ENCODE measurements at regions not wholly inside any gene's neighbourhood (a gene's known extent, or its start where the extent isn't known, plus 50 kb on each side); places are given as distances from the start of the nearest gene placed in this dataset.

DNA sequence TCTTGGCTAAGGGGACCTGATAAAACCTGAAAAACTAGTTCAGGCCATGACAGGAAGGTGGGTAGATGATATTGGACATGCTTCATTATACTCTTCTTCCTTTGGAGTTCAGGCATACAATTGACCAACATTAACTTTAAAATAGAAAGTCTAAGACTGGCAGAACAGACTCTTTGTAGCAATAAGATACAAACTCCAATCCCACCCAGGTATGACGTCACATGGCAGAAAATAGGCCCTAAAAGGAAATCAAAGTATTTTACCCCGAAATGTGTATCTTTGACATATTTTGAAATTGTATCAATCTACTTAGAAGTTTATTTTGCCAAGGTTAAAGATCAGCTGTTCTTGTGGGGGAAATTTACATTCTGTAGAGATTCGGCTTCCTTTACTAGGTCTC lies 198.1 kb upstream of the LRIG3 start:
- Histone ChIP-seq H3F3A (ENCODE audit: low read depth) (no peaks in the 10 kb centered on the region), H3K36me3 (ENCODE audit: insufficient read depth, low read length) (no peaks in the 10 kb centered on the region), H3K4me3 (ENCODE audit: low read length, poor library complexity, severe bottlenecking) (no peak overlapping the region), H4K20me1 (ENCODE audit: insufficient read depth, low read length, poor library complexity, severe bottlenecking) (no peaks in the 10 kb centered on the region), H3K79me2 (ENCODE audit: insufficient read depth, low read length) (no peaks in the 10 kb centered on the region), H3K4me1 (ENCODE audit: insufficient read depth, low read length, poor library complexity, severe bottlenecking) (no peaks in the 10 kb centered on the region), H3K27me3 (ENCODE audit: insufficient read depth, low read length, poor library complexity, severe bottlenecking) (no peaks in the 10 kb centered on the region), H3K4me2 (ENCODE audit: low read depth, low read length, poor library complexity, severe bottlenecking) (no peak overlapping the region), H3K9me2 (replicated peaks; ENCODE audit: low read depth, low read length) (no peaks in the 10 kb centered on the region), H2AFZ (ENCODE audit: low read length) (no peak overlapping the region), H3K9me3 (ENCODE audit: insufficient read depth, low read depth, low read length) (no peaks in the 10 kb centered on the region), H3K9ac (ENCODE audit: low read depth, low read length, poor library complexity, severe bottlenecking) (no peak overlapping the region)
- TF ChIP-seq EZH2phosphoT487 (IDR thresholded peaks at IDR 0.05; ENCODE audit: borderline replicate concordance), result no peak
- TF ChIP-seq, protein P1, sequence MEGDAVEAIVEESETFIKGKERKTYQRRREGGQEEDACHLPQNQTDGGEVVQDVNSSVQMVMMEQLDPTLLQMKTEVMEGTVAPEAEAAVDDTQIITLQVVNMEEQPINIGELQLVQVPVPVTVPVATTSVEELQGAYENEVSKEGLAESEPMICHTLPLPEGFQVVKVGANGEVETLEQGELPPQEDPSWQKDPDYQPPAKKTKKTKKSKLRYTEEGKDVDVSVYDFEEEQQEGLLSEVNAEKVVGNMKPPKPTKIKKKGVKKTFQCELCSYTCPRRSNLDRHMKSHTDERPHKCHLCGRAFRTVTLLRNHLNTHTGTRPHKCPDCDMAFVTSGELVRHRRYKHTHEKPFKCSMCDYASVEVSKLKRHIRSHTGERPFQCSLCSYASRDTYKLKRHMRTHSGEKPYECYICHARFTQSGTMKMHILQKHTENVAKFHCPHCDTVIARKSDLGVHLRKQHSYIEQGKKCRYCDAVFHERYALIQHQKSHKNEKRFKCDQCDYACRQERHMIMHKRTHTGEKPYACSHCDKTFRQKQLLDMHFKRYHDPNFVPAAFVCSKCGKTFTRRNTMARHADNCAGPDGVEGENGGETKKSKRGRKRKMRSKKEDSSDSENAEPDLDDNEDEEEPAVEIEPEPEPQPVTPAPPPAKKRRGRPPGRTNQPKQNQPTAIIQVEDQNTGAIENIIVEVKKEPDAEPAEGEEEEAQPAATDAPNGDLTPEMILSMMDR (conservative IDR thresholded peaks at IDR 0.05; ENCODE audit: low read length), result no peak

DNA sequence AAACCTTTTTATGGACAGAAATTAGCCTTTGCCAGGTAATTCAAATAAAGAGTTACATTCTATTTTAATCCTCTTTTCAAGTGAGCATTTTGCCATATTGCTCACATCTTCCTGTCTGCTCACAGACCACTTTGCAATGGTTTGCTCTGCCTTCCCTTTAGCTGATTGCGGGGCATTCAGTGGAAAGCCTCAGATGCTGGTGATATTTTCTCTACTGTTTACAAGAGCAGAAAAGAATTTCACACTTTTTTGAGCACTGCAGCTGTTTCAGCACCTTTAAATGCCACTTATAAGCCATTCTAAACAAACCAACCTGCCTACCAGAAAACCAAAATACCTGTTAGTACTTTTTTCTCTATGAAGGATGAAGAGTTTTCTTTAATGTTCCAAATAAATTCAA lies 195.7 kb upstream of the LRIG3 start:
- Histone ChIP-seq H3K4me3 (ENCODE audit: low read length, poor library complexity, severe bottlenecking) (no peak overlapping the region), H3K9ac (ENCODE audit: low read depth, low read length, poor library complexity, severe bottlenecking) (no peak overlapping the region)

GRCh38 chr12:59115526-59115925 lies 195.2 kb upstream of the LRIG3 start:
- Histone ChIP-seq H3K27me3 (ENCODE audit: insufficient read depth, low read length, poor library complexity, severe bottlenecking) (no peaks in the 10 kb centered on the region), H4K20me1 (ENCODE audit: insufficient read depth, low read length, poor library complexity, severe bottlenecking) (no peaks in the 10 kb centered on the region), H3K4me2 (ENCODE audit: low read depth, low read length, poor library complexity, severe bottlenecking) (no peak overlapping the region), H3K4me1 (ENCODE audit: insufficient read depth, low read length, poor library complexity, severe bottlenecking) (no peaks in the 10 kb centered on the region), H3K9me2 (replicated peaks; ENCODE audit: low read depth, low read length) (no peaks in the 10 kb centered on the region), H3K36me3 (ENCODE audit: insufficient read depth, low read length) (no peaks in the 10 kb centered on the region), H3F3A (ENCODE audit: low read depth) (no peaks in the 10 kb centered on the region), H3K9me3 (ENCODE audit: insufficient read depth, low read depth, low read length) (no peaks in the 10 kb centered on the region), H3K4me3 (ENCODE audit: low read length, poor library complexity, severe bottlenecking) (no peak overlapping the region), H3K79me2 (ENCODE audit: insufficient read depth, low read length) (no peaks in the 10 kb centered on the region), H2AFZ (ENCODE audit: low read length) (peak overlapping the region; percentile 46; the same call in 1 of the 2 replicates), H3K9ac (ENCODE audit: low read depth, low read length, poor library complexity, severe bottlenecking) (no peak overlapping the region)
- TF ChIP-seq, protein P1 (conservative IDR thresholded peaks at IDR 0.05; ENCODE audit: low read length), result no peak
- TF ChIP-seq EZH2phosphoT487 (IDR thresholded peaks at IDR 0.05; ENCODE audit: borderline replicate concordance), result no peak

More for the DNA sequence above, 195.7 kb upstream of the LRIG3 start:
- Histone ChIP-seq H3K9me2 (replicated peaks; ENCODE audit: low read depth, low read length) (no peaks in the 10 kb centered on the region), H3F3A (ENCODE audit: low read depth) (no peaks in the 10 kb centered on the region), H4K20me1 (ENCODE audit: insufficient read depth, low read length, poor library complexity, severe bottlenecking) (no peaks in the 10 kb centered on the region), H3K4me1 (ENCODE audit: insufficient read depth, low read length, poor library complexity, severe bottlenecking) (no peaks in the 10 kb centered on the region), H3K4me2 (ENCODE audit: low read depth, low read length, poor library complexity, severe bottlenecking) (no peak overlapping the region), H3K27me3 (ENCODE audit: insufficient read depth, low read length, poor library complexity, severe bottlenecking) (no peaks in the 10 kb centered on the region), H3K9me3 (ENCODE audit: insufficient read depth, low read depth, low read length) (no peaks in the 10 kb centered on the region), H3K79me2 (ENCODE audit: insufficient read depth, low read length) (no peaks in the 10 kb centered on the region), H3K36me3 (ENCODE audit: insufficient read depth, low read length) (no peaks in the 10 kb centered on the region), H2AFZ (ENCODE audit: low read length) (peak overlapping the region; percentile 46)
- TF ChIP-seq, protein P1 (conservative IDR thresholded peaks at IDR 0.05; ENCODE audit: low read length), result no peak
- no peak for TF ChIP-seq EZH2phosphoT487 (IDR thresholded peaks at IDR 0.05; ENCODE audit: borderline replicate concordance)
